GM21447 (cell line): ENCODE measurements at regions not wholly inside any gene's neighbourhood (a gene's known extent, or its start where the extent isn't known, plus 50 kb on each side); places are given as distances from the start of the nearest gene placed in this dataset.
"Not testable (repeated sequence)": the region's sequence is repeated elsewhere in the genome, so short reads cannot be mapped to it uniquely, and the experiment has no call there.

Source experiments
- ATAC-seq: cut with Tn5 transposase; IDR thresholded peaks from one replicate; pipeline ENCODE4 v1.9.1; 2021; ENCODE audit not compliant: unreplicated experiment

DNA sequence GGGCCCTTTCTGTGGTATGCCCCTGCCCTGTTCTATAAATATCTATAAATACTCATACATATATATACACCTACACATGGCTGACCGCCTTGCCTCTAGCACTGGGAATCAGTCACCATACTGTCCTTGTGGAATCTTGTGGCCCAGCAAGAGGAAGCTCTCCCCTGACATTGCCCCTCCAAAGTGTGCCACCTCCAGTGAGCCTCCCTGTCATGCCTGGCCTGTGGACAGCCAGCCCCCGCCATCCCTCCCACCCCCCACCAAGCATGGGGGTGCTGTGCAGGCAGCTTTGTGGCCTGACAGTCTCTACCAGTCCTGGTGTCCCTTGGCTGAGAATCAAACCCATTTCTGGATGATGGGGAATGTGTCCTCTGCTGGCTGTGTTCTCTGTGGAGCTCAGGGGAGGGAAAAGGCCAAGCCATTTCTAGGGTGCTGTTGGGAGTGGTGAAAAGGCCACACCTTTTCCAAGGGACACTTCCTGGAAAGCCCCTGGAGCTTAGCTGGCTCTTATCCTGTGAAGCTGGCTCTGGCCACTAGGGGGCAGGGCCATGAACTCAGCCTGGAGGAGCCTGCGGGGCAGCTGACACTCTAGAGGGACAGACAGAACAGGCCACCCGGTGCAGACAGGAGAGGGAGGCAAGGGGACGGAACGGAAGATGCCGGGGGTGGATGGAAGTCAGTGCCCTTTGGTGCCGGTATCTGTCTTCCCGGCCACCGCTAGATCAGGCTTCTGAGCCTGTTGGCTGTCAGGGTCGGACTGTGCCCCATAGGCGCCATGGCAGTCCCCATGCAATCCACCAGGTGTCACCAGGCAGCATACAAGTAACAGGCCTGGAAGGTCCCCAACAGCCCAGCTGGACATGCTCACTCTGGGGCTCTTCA, 167.2 kb downstream of the TBC1D2B start:
- not testable (repeated sequence) for ATAC-seq

DNA sequence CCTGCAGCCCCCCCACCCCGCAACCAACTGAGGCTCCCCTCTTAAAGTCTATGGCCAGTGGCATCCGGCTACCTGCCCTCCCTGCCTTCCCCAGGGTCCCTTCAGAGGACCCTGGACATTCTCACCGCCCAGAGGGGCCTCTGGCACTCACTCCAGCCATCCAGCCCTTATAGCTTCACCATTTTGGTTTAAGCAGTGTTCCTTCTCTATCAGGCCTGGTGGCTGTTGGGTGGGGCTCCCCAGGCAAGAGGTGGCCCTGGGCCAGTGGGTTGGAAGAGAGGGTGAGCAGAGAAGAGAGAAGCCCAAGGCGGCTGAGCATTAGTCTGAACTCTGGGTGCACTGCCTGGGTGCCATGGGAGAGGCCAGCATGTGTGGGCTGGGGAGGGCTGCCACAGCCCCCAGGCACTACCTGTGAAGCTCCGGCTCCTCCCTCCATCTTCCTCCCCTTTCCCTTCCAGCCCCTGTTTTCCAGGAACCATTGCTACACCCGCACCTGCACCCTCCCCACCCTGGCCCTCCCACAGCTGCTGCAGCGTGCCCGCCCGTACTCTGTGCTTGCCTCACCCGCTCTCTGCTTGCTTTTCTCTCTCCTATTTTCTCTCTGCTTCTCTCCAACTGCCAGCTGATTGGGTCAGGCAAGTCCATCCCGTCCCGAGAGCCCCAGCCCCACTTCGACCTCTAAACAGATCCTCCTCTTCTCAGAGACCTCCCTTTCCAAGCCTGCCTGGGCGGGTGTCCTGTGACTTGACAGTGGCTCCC, 168.2 kb downstream of the TBC1D2B start:
- ATAC-seq = no peak

DNA sequence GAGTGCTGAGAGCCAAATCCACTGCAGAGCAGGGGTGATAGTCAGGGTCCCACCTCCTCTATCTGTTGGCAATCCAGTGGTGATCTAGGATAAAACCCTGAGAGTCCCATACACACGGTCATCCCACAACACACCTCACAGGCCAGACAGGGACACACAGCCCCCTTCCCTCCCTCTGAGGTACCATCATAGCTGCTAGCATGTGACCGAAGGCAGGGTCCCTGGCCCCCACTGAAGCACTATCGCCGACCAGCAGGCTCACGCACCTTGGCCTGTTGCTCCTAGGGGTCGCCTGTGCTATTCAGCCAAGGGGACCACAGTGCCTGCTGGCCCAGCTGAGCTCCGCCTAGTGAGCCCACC, 168.8 kb downstream of the TBC1D2B start:
- not testable (repeated sequence) for ATAC-seq

DNA sequence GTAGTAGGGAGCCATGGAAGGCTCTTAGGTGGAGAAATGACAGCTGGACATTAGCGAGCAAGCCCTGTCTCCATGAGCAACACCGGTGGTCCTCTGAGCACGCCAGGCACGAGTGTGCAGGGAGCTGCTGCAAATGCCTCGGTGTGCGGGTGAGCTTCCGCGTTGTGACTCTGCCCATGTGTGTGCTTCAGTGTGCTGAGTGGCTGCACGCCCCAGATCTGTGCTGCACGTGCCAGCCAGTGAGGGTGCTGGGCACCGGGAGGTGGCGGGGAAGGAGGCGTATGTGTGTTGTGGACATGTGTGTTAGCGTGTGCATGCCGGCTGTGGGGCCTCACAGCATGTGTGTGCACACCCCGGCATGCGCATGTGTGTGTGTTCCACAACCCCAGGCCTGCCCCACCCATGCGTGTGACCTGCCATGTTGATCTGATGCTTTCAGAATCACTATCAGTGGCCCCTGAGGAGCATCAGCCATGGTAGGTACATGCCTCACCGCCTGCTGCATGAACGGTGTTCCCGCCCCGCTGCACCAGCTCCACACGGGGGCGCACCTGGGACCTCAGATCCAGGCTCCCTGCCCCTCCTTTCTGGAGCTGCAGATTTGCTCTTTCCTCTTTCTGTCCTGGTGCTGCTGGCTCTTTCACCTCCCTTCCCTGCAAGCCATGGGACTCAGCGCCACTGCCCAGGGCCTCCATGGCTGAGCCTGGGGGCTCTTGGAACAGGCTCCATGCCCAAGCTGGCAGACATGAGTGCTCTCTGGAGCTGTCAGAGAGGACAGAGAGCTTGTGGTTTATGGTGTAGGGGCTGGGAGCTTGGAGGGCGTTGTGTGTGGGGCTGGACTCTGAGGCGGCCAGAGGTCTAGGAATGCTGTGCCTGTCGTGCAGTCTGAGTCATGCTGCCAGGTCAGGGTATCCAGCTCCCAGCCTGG, 169.4 kb downstream of the TBC1D2B start:
- no peak for ATAC-seq

- not testable (repeated sequence) for ATAC-seq
Measured at GRCh38 chr15:77906062-77906990, 171.2 kb downstream of the TBC1D2B start.

- no peak for ATAC-seq
Measured at GRCh38 chr15:77905301-77905920, 172.1 kb downstream of the TBC1D2B start.

- no peak for ATAC-seq
Measured at GRCh38 chr15:77904901-77905300, 172.6 kb downstream of the TBC1D2B start.

DNA sequence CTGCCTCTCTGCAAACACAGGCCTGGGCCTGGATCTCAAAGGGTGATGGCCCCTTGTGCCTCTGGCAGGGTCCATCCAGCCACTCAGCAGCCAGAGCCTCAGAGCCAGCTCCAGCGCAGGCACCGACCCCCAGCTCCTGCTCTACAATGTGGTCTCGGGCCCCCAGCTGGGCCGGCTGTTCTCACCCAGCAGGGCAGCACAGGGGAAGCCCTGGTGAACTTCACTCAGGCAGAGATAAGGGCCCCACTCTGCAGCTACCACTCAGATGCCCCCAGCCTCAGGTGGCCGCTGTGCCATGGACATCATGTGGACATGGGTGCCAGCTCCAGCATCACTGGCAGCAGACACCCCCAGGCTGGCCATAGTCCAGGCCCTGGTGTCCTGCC, 173.1 kb downstream of the TBC1D2B start:
- ATAC-seq = no peak

- ATAC-seq = not testable (repeated sequence)
Measured at GRCh38 chr15:77903761-77904435, 173.6 kb downstream of the TBC1D2B start.

GRCh38 chr15:77902921-77903760, 174.4 kb downstream of the TBC1D2B start:
- ATAC-seq = not testable (repeated sequence)

DNA sequence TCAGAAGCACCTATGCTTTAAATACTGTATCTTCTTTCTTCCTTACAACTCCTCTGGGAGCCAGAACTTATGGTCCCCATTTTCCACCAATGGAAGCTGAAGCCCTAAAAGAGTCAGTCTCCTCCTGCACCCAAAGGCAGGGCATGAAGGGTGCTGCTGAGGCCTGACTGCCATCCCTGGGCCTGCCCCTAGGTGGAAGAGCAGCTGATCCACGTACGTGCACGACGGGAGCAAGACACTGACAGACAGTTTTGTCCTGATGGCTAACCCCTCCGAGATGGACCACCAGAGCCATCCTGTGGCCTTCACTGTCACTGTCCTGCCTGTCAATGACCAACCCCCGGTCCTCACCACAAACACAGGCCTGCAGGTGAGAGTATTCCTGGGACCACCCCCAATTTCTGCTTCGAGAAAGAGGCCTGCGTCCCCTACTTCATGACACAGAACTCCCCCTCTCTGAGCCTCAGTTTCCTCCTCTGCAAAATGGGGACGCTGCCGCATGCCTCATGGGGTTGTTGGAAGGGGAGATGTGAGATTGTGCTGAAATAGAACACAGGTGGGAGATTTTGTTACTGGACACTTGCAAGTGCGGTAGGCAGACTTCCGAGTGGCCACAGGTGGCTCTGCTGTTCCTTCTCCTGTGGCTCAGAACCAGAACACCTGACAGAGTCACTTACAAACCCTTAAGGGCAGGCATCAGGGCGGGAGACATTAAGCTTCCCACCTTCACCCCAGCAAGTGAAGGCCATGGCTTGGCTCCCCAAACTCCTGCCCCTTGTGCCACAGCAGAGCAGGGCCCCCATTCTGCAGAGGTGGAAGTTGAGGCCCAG, 175.4 kb downstream of the TBC1D2B start:
- ATAC-seq = no peak

DNA sequence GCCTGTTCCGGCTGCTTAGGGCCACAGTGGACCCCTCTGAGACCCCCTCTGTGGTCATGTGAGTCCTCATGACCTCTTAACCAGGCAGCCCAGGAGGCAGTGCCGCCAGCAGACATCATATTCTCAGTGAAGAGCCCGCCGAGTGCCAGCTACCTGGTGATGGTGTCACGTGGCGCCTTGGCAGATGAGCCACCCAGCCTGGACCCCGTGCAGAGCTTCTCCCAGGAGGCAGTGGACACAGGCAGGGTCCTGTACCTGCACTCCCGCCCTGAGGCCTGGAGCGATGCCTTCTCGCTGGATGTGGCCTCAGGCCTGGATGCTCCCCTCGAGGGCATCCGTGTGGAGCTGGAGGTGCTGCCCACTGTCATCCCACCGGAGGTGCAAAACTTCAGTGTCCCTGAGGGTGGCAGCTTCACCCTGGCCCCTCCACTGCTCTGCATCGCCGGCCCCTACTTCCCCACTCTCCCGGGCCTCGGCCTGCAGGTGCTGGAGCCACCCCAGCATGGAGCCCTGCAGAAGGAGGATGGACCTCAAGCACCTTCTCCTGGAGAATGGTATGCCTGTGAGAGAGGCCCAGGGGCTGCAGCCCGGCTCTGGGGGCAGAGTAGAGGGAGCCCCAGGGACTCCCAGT, 176.1 kb downstream of the TBC1D2B start:
- no peak for ATAC-seq

DNA sequence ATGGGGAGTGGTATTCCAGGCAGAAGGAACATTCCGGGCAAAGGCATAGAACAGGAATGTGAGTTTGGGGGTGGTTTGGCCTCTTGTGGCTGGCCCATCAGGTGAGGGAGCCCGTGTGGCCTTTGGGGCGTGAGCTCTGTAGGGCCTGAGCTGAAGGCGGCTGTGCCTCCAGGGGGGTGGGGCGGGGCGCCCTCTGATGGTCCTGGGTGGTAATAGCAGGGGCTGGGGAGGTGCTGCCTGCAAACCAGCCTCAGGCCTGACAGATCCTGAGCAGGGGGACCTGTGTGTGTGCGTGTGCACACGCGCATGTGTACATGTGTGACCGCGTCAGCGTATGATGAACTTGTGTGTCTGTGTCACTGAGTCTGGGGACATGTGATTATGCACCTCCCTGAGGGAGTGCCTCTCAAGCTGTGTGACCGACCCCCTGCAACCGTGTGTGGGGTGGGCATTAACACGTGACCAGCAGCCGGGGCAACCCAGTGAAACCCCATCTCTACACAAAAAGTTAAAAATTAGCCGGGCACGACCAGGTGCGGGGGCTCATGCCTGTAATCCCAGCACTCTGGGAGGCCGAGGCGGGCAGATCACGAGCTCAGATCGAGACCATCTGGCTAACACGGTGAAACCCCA, 177.1 kb downstream of the TBC1D2B start:
- ATAC-seq = not testable (repeated sequence)

- ATAC-seq = not testable (repeated sequence)
Measured at GRCh38 chr15:77899776-77900175, 177.7 kb downstream of the TBC1D2B start.

DNA sequence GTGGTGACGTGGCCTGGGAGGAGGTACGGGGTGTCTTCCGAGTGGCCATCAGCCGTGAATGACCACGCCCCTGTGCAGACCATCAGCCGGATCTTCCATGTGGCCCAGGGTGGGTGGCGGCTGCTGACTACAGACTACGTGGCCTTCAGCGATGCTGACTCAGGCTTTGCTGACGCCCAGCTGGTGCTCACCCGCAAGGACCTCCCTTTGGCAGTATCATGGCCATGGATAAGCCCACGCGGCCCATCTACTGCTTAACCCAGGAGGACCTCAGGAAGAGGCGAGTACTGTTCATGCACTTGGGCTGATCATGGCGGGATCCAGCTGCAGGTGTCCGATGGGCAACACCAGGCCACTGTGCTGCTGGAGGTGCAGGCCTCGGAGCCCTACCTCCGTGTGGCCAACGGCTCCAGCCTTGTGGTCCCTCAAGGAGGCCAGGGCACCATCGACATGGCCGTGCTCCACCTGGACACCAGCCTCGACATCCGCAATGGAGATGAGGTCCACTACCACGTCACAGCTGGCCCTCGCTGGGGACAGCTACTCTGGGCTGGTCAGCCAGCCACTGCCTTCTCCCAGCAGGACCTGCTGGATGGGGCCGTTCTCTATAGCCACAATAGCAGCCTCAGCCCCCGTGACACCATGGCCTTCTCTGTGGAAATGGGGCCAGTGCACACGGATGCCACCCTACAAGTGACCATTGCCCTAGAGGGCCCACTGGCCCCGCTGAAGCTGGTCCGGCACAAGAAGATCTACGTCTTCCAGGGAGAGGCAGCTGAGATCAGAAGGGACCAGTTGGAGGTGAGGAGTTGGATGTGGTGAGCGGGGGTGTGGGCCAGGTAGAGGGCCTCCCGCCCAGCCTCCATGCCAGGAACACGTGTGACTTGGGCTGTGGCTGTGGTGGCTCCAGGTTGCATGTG, 178.4 kb downstream of the TBC1D2B start:
- ATAC-seq = no peak
